CD14-positive monocyte (primary cell): ENCODE measurements at regions not wholly inside any gene's neighbourhood (a gene's known extent, or its start where the extent isn't known, plus 50 kb on each side); places are given as distances from the start of the nearest gene placed in this dataset.

Experiments used
- DNase-seq, 3 donors: peaks; one replicate each; pipeline ENCODE4 v3.0.0-alpha.2; 2011 to 2022
- H2AFZ ChIP-seq: 2 replicates; pipeline ENCODE4 v1.6.0; 2012; ENCODE audit warnings: mild to moderate bottlenecking, low read depth, low read length, inconsistent platforms; ENCODE audit not compliant: insufficient read depth, poor library complexity, severe bottlenecking
- H3K27ac ChIP-seq, 2 donors: 1 replicate in 1 of 2; 2 replicates in 1 of 2; pipeline ENCODE4 v1.5.1; 2012 to 2013; ENCODE audit warnings: low read length in 2 of 2, control low read depth in 1 of 2, inconsistent platforms in 1 of 2, low read depth in 1 of 2, mild to moderate bottlenecking in 1 of 2
- H3K27me3 ChIP-seq, 2 donors: one replicate each; pipeline versions ENCODE4 v1.6.0 to v1.6.1; 2011 to 2013; ENCODE audit warnings: low read length in 2 of 2; ENCODE audit not compliant: control insufficient read depth in 2 of 2, insufficient read depth in 2 of 2
- H3K36me3 ChIP-seq, 2 donors: replicated peaks in 1 of 2; 1 replicate in 1 of 2; 2 replicates in 1 of 2; pipeline versions ENCODE4 v1.5.1 to v1.6.1; 2012 to 2013; ENCODE audit warnings: low read length in 2 of 2, control low read depth in 1 of 2, inconsistent platforms in 1 of 2, mild to moderate bottlenecking in 1 of 2; ENCODE audit not compliant: insufficient read depth in 2 of 2, control insufficient read depth in 1 of 2
- H3K4me1 ChIP-seq, 2 donors: 1 replicate in 1 of 2; 2 replicates in 1 of 2; pipeline versions ENCODE4 v1.5.1 to v1.6.1; 2012 to 2013; ENCODE audit warnings: low read length in 2 of 2, control low read depth in 1 of 2, inconsistent platforms in 1 of 2, mild to moderate bottlenecking in 1 of 2, moderate library complexity in 1 of 2; ENCODE audit not compliant: insufficient read depth in 2 of 2, control insufficient read depth in 1 of 2
- H3K4me2 ChIP-seq: replicated peaks from 2 replicates; pipeline ENCODE3; 2012; ENCODE audit warnings: low read length, moderate library complexity, mild to moderate bottlenecking; ENCODE audit not compliant: poor library complexity, severe bottlenecking; ENCODE audit errors: extremely low read depth
- H3K4me3 ChIP-seq, 3 experiments: fragments of 200-600 bp in 1 of 3; sonication (generic) in 1 of 3; replicated peaks in 1 of 3; 1 replicate in 2 of 3; 2 replicates in 1 of 3; pipeline ENCODE4 v1.5.1; 2011 to 2013; ENCODE audit warnings: low read length in 3 of 3, mild to moderate bottlenecking in 3 of 3, control low read depth in 2 of 3, low read depth in 2 of 3, inconsistent platforms in 1 of 3, moderate library complexity in 1 of 3
- H3K79me2 ChIP-seq: 2 replicates; pipeline ENCODE4 v1.6.0; 2012; ENCODE audit warnings: mild to moderate bottlenecking, control low read depth, inconsistent platforms, low read length, moderate library complexity; ENCODE audit not compliant: insufficient read depth
- H3K9ac ChIP-seq: 2 replicates; pipeline ENCODE4 v1.6.0; 2017; ENCODE audit warnings: low read length, mild to moderate bottlenecking; ENCODE audit not compliant: insufficient read depth, poor library complexity, severe bottlenecking
- H3K9me3 ChIP-seq, 2 donors: replicated peaks in 1 of 2; 1 replicate in 1 of 2; 2 replicates in 1 of 2; pipeline versions ENCODE4 v1.5.1 to v1.6.1; 2012 to 2013; ENCODE audit warnings: low read length in 2 of 2, control low read depth in 1 of 2; ENCODE audit not compliant: control insufficient read depth in 1 of 2, insufficient read depth in 1 of 2
- H4K20me1 ChIP-seq: 2 replicates; pipeline ENCODE4 v1.6.0; 2012; ENCODE audit warnings: mild to moderate bottlenecking, low read length, control low read depth, moderate library complexity; ENCODE audit not compliant: insufficient read depth
- H3K27ac Mint-ChIP-seq, 7 donors: one replicate each; pipeline ENCODE4 v1.8.0; 2020; ENCODE audit warnings: mild to moderate bottlenecking in 7 of 7, mixed read lengths in 7 of 7, moderate library complexity in 6 of 7, inconsistent platforms in 2 of 7
- H3K27me3 Mint-ChIP-seq, 3 donors: one replicate each; pipeline ENCODE4 v1.8.0; 2021 to 2022; ENCODE audit warnings: low read depth in 3 of 3, mild to moderate bottlenecking in 3 of 3, mixed read lengths in 3 of 3, moderate library complexity in 3 of 3, inconsistent platforms in 1 of 3
- H3K36me3 Mint-ChIP-seq, 2 donors: one replicate each; pipeline ENCODE4 v1.8.0; 2020; ENCODE audit warnings: mixed read lengths in 2 of 2, inconsistent platforms in 1 of 2, mild to moderate bottlenecking in 1 of 2
- H3K4me1 Mint-ChIP-seq: one replicate; pipeline ENCODE4 v1.8.0; 2020; ENCODE audit warnings: mild to moderate bottlenecking, mixed read lengths
- H3K4me3 Mint-ChIP-seq, 2 donors: one replicate each; pipeline ENCODE4 v1.8.0; 2020; ENCODE audit warnings: mild to moderate bottlenecking in 2 of 2, mixed read lengths in 2 of 2, moderate library complexity in 1 of 2
- H3K9me3 Mint-ChIP-seq, 7 donors: one replicate each; pipeline ENCODE4 v1.8.0; 2020 to 2022; ENCODE audit warnings: mixed read lengths in 7 of 7, mild to moderate bottlenecking in 6 of 7, moderate library complexity in 6 of 7, inconsistent platforms in 2 of 7
- CTCF ChIP-seq: fragments of 200-600 bp; IDR thresholded peaks from one replicate; pipeline ENCODE4 v1.8.0; 2022; ENCODE audit warnings: antibody characterized with exemption, mild to moderate bottlenecking
- WGBS: methylation state at CpG from one replicate; pipeline ENCODE4 v1.1.5; 2013; ENCODE audit warnings: missing lambda C conversion rate; ENCODE audit not compliant: insufficient coverage; 5-methylcytosine and 5-hydroxymethylcytosine counted together
- intact Hi-C, 2 donors: fragments of 100-400 bp; cut with micrococcal nuclease; formaldehyde crosslinking; loops; one replicate each; pipeline versions ENCODE4 v1.15.0 to v1.15.1; 2023

- Mint-ChIP-seq H3K27ac (no peak overlapping the region), H3K9me3 (peaks cover 0 to 3% (median 0%) of the 10 kb centered on the region in 7 donors), H3K4me1 (peaks cover 15% of the 10 kb centered on the region), H3K36me3 (no peaks in the 10 kb centered on the region), H3K4me3 (peak overlapping the region in 1 of 2 donors; percentile 51), H3K27me3 (peaks cover 5 to 19% (median 12%) of the 10 kb centered on the region in 3 donors)
- no peaks in the 10 kb centered on the region for H4K20me1 ChIP-seq
- H3K4me1 ChIP-seq: peaks cover 13 to 16% of the 10 kb centered on the region in 2 donors
- no peaks in the 10 kb centered on the region for H3K36me3 ChIP-seq
- H3K27me3 ChIP-seq: peaks cover 2 to 9% of the 10 kb centered on the region in 2 donors
- H3K9ac ChIP-seq: no peak overlapping the region
- TF ChIP-seq CTCF: no peak
- H3K27ac ChIP-seq: no peak overlapping the region
- no peak overlapping the region for H2AFZ ChIP-seq
- H3K4me2 ChIP-seq: no peak overlapping the region
- 58% methylated on average over 10 of the region's 12 CpGs for WGBS
- DNase-seq: peak in 2 of 3 donors; percentile 16 to 38
- H3K4me3 ChIP-seq: no peak overlapping the region
- intact Hi-C loops: no loop called here
- no peaks in the 10 kb centered on the region for H3K9me3 ChIP-seq
- no peaks in the 10 kb centered on the region for H3K79me2 ChIP-seq
These were observed 225.9 kb downstream of the WDR11 start for GRCh38 chr10:121076776-121077715.

- Histone ChIP-seq H3K36me3 (no peaks in the 10 kb centered on the region), H3K27ac (no peak overlapping the region), H3K9ac (no peak overlapping the region), H3K4me1 (peaks cover 13 to 16% of the 10 kb centered on the region in 2 donors), H3K4me3 (no peak overlapping the region), H3K4me2 (no peak overlapping the region), H3K79me2 (no peaks in the 10 kb centered on the region), H3K9me3 (no peaks in the 10 kb centered on the region), H3K27me3 (peaks cover 2 to 16% of the 10 kb centered on the region in 2 donors), H4K20me1 (no peaks in the 10 kb centered on the region), H2AFZ (no peak overlapping the region)
- H3K4me1 Mint-ChIP-seq: peaks cover 15% of the 10 kb centered on the region
- no peak for TF ChIP-seq CTCF
- H3K4me3 Mint-ChIP-seq: no peak overlapping the region
- WGBS: 88% methylated on average over 7 of the region's 8 CpGs
- H3K36me3 Mint-ChIP-seq: no peaks in the 10 kb centered on the region
- no peak for DNase-seq
- intact Hi-C loops: no loop called here
- H3K27ac Mint-ChIP-seq: no peak overlapping the region
- H3K27me3 Mint-ChIP-seq: peaks cover 7 to 18% (median 12%) of the 10 kb centered on the region in 3 donors
- peaks cover 0 to 3% (median 0%) of the 10 kb centered on the region in 7 donors for H3K9me3 Mint-ChIP-seq
These were observed 226.9 kb downstream of the WDR11 start for GRCh38 chr10:121078036-121078435.
